D721Med (cell line): ENCODE measurements at regions not wholly inside any gene's neighbourhood (a gene's known extent, or its start where the extent isn't known, plus 50 kb on each side); places are given as distances from the start of the nearest gene placed in this dataset.

Source experiments
- DNase-seq: peaks from one replicate; pipeline ENCODE4 v3.0.0; 2011; ENCODE audit warnings: low spot score; ENCODE audit not compliant: insufficient read length
- FAIRE-seq: peaks from 2 replicates; lab custom pipeline; 2011; peaks lifted over from hg19 to GRCh38; lab: Jason Lieb, UNC
- CTCF ChIP-seq: IDR thresholded peaks from 2 replicates; pipeline ENCODE4 v1.5.1; 2012; ENCODE audit warnings: mild to moderate bottlenecking, control low read depth; ENCODE audit not compliant: insufficient read depth; ENCODE audit errors: missing control alignments

GRCh38 chr3:71998995-71999673 lies 214.2 kb upstream of the PROK2 start:
- no peak for TF ChIP-seq CTCF

DNA sequence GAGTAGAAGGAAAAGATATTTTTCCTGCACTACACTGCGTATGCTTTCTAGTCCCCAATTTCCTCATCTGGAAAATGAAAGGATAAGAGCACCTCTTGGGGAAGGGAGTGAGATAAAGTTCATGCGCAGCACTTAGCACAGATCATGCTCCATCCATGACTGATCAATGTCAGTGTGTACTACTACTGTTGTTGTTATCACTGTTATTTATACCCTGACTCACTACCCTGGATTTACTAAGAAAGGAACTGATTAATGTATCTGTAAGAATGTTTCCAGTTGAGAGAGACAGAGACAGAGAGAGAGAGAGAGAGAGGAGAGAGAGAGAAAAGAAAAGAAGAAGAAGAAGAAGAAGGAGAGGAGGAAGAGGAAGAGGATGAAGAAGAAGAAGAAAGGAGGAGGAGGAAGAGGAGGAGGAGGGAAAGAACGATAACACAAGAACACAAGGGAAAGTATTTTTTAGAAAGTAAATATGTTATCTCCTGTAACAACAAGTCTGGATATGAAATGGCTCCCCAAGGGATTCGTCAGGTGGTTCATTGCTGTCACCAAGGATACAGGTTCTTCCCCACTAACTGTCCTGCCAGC lies 212.2 kb upstream of the PROK2 start:
- no peak for DNase-seq
- TF ChIP-seq CTCF, result no peak
- no peak for FAIRE-seq

More at GRCh38 chr3:71998995-71999673, 214.2 kb upstream of the PROK2 start:
- FAIRE-seq (no peak), DNase-seq (no peak)

DNA sequence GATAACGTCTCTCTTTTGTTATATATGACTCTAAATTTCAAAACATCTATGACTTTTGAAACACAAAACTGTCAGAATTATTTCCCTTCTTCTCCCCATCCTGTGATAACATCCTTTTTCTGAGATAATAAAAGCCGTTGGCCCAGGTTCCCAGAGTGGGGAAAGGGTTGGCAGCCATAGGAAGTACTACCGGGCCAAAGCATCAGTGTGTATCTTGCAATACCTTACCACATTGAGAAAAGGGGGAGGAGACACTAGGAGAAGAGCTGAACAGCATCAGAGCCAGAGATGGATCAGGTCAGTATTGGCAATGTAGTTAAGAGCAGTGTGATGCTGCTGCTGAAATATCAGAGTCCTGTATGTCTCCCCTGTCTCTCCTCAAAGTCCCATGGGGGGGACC lies 210.0 kb upstream of the PROK2 start:
- FAIRE-seq (no peak), DNase-seq (no peak)
- TF ChIP-seq CTCF, result no peak

DNA sequence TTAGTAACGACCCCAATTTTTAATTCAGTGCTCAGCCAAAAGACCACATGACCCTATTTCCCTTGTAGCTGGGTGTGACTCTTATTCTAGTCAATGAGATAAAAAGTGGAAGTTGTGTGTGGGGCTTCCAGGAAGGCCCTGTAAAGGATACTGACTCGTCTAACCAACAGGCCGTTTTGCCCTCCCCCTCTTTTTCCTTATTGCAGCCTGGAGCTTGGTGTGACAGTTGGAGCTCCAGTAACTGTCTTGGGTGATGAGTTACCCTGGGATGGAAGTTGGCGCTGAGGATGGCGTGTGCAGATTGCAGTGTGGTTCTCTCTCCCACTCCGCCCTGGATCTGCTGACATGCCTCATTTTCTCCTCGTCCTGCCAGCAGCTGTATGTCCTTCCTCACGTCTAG lies 209.3 kb upstream of the PROK2 start:
- DNase-seq (no peak), FAIRE-seq (no peak)
- no peak for TF ChIP-seq CTCF

DNA sequence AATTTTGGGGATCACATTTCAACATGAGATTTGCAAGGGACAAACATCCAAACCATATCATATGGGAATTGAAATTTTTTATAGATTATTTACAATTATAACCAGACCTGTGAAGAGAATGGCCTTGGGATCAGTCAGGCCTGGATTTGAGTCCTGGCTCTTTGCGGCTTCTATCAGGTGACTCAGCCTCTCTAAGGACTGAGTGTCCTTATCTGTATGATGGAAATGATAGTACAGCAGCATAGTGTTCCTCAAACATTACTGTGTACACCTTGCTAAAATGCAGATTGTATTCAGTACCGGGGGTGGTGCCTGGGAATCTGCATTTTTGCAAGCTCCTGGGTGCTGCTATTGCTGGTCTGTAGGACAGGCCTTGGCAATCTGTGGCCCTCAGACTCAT lies 206.7 kb upstream of the PROK2 start:
- FAIRE-seq (no peak), DNase-seq (no peak)
- TF ChIP-seq CTCF, result no peak

DNA sequence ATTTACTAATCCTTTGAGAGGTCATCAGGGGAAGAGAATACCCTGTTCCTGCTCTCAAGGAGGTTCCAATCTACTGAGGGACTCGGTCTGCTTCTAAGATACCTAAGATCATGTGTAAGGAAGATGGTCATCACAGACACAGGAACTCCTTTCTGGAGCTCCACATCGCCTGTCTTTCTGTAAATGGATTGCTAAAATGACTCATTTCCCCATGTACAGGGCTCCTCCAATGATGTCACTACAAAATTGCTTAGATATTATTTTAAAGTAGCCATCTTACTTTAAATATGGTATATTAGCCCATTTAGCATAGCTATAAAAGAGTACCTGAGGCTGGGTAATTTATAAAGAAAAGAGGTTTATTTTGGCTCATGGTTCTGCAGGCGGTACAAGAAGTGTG lies 206.1 kb upstream of the PROK2 start:
- DNase-seq, result no peak
- no peak for TF ChIP-seq CTCF
- no peak for FAIRE-seq

DNA sequence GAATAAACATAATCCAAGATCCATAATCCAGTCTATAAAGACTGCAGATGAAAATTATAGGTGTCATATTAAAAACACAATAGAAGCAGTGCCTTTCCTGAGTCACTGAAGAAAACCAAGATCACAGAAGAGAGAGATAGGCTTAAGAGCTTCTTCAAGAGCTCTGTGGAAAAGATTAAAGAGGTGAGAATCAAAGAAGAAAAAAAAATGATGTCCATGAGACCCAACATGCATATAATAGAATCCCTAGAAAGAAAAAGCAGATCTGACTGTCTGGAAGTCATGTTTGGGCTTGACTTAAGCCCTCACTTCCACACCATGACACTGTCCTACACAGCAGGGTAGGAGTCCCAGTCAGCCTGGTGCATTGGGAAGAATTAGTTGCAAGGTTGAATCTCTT lies 205.6 kb upstream of the PROK2 start:
- DNase-seq (no peak), FAIRE-seq (no peak)
- no peak for TF ChIP-seq CTCF
